ENCODE measurements at regions not wholly inside any gene's neighbourhood (a gene's known extent, or its start where the extent isn't known, plus 50 kb on each side); places are given as distances from the start of the nearest gene placed in this dataset.

- TF ChIP-seq CTCF (IDR thresholded peaks at IDR 0.05): no peak
- Histone ChIP-seq H3K9me3 (no peaks in the 10 kb centered on the region), H3K4me1 (no peaks in the 10 kb centered on the region), H3K27ac (no peak overlapping the region), H3K36me3 (no peaks in the 10 kb centered on the region), H3K27me3 (no peaks in the 10 kb centered on the region), H3K4me3 (no peak overlapping the region)
- ATAC-seq (no peak), DNase-seq (no peak), FAIRE-seq (no peak)
- WGBS, 2 donors: 53 to 55% methylated on average over 7 of the region's 7 CpGs
- intact Hi-C loops (cut with DNase I): no loop called here
These were observed 369.3 kb upstream of the KLHL29 start for GRCh38 chr2:23015651-23016200.

GRCh38 chr2:23019476-23019875, 365.5 kb upstream of the KLHL29 start:
- WGBS, 2 donors: 7 to 37% methylated on average over 1 of the region's 1 CpG
- H3K27me3 ChIP-seq: no peaks in the 10 kb centered on the region
- H3K27ac ChIP-seq: no peak overlapping the region
- H3K9me3 ChIP-seq: no peaks in the 10 kb centered on the region
- no peak for TF ChIP-seq CTCF (IDR thresholded peaks at IDR 0.05)
- ATAC-seq (no peak), FAIRE-seq (no peak), DNase-seq (no peak)
- H3K36me3 ChIP-seq: no peaks in the 10 kb centered on the region
- no peak overlapping the region for H3K4me3 ChIP-seq
- intact Hi-C loops (cut with DNase I): no loop called here
- H3K4me1 ChIP-seq: no peaks in the 10 kb centered on the region

- TF ChIP-seq CTCF (IDR thresholded peaks at IDR 0.05): no peak
- Histone ChIP-seq H3K27me3 (no peaks in the 10 kb centered on the region), H3K36me3 (no peaks in the 10 kb centered on the region), H3K4me3 (no peak overlapping the region), H3K27ac (no peak overlapping the region), H3K4me1 (no peaks in the 10 kb centered on the region), H3K9me3 (no peaks in the 10 kb centered on the region)
- no peak for FAIRE-seq
- no peak for DNase-seq
- 81% methylated on average over 6 of the region's 6 CpGs for WGBS, 2 donors
- intact Hi-C loops (cut with DNase I): no loop called here
- no peak for ATAC-seq
These were observed 364.3 kb upstream of the KLHL29 start for GRCh38 chr2:23020659-23021058.

GRCh38 chr2:23021311-23022120, 363.5 kb upstream of the KLHL29 start:
- Histone ChIP-seq H3K27ac (no peak overlapping the region), H3K4me3 (no peak overlapping the region), H3K9me3 (no peaks in the 10 kb centered on the region), H3K36me3 (no peaks in the 10 kb centered on the region), H3K4me1 (no peaks in the 10 kb centered on the region), H3K27me3 (no peaks in the 10 kb centered on the region)
- WGBS, 2 donors: 70 to 79% methylated on average over 13 of the region's 13 CpGs
- DNase-seq: no peak
- FAIRE-seq: no peak
- intact Hi-C loops (cut with DNase I): no loop called here
- TF ChIP-seq CTCF (IDR thresholded peaks at IDR 0.05): no peak
- ATAC-seq: no peak

GRCh38 chr2:23023722-23024121, 361.3 kb upstream of the KLHL29 start:
- Histone ChIP-seq H3K4me3 (no peak overlapping the region), H3K36me3 (no peaks in the 10 kb centered on the region), H3K27me3 (no peaks in the 10 kb centered on the region), H3K27ac (no peak overlapping the region), H3K9me3 (no peaks in the 10 kb centered on the region), H3K4me1 (no peaks in the 10 kb centered on the region)
- no peak for TF ChIP-seq CTCF (IDR thresholded peaks at IDR 0.05)
- DNase-seq (no peak), ATAC-seq (no peak), FAIRE-seq (no peak)
- intact Hi-C loops (cut with DNase I): no loop called here
- 12 to 47% methylated on average over 3 of the region's 3 CpGs for WGBS, 2 donors

Measured in pancreas (tissue), 10 donors.